ENCODE measurements at regions not wholly inside any gene's neighbourhood (a gene's known extent, or its start where the extent isn't known, plus 50 kb on each side); places are given as distances from the start of the nearest gene placed in this dataset.

DNA sequence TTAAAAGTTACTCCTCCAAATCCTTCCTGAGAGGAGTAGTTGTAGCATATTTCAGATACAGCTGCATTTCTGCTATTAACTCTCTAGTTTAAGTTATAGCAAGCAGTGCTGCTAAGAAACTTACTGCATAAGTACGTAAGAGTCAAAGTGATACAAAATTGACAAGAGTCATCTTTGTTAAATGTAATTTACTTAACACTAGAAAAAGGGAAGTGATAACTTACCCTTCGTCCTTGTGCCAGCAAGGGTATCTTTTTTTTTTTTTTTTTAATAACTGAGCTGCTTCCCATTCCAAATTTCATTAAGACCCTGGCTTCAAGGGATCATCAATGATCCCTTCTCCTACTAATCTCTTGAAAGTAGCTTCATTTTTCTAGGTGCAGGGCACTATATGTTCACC is 493.0 kb downstream of the PLCL1 start:
- no peak for TF ChIP-seq EZH2 (IDR thresholded peaks at IDR 0.05)
- no peak for TF ChIP-seq POLR2AphosphoS5 (IDR thresholded peaks at IDR 0.05; ENCODE audit: borderline replicate concordance, low read depth, low read length)
